ENCODE measurements at regions not wholly inside any gene's neighbourhood (a gene's known extent, or its start where the extent isn't known, plus 50 kb on each side); places are given as distances from the start of the nearest gene placed in this dataset.

DNA sequence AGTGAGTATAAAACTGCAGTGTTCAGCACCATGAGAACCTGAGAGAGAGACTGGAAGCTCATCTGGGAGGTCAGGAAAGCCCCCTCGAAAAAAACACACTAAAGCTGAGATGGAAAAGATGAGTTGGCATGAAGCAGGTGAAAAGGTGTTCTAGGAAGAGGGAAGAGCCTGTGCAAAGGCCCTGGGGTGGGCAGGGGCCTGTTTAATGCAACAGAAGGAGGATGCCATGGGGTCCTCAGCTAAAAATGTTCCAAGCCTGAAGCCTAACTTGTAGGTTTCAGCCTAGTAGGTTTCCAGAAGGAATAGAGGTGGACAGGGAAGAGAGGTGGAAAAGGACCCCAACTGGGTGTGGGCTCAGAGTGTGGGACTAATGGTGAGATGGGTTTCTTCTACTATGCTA, 242.3 kb upstream of the ZFHX3 start:
- DNase-seq (ENCODE audit: low read depth) = no peak
- H3K4me3 ChIP-seq (ENCODE audit: low read depth, low read length) = no peak overlapping the region
- TF ChIP-seq, protein P1, sequence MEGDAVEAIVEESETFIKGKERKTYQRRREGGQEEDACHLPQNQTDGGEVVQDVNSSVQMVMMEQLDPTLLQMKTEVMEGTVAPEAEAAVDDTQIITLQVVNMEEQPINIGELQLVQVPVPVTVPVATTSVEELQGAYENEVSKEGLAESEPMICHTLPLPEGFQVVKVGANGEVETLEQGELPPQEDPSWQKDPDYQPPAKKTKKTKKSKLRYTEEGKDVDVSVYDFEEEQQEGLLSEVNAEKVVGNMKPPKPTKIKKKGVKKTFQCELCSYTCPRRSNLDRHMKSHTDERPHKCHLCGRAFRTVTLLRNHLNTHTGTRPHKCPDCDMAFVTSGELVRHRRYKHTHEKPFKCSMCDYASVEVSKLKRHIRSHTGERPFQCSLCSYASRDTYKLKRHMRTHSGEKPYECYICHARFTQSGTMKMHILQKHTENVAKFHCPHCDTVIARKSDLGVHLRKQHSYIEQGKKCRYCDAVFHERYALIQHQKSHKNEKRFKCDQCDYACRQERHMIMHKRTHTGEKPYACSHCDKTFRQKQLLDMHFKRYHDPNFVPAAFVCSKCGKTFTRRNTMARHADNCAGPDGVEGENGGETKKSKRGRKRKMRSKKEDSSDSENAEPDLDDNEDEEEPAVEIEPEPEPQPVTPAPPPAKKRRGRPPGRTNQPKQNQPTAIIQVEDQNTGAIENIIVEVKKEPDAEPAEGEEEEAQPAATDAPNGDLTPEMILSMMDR (IDR thresholded peaks at IDR 0.05; ENCODE audit: control insufficient read depth, extremely low read depth, insufficient read depth) = no peak

DNA sequence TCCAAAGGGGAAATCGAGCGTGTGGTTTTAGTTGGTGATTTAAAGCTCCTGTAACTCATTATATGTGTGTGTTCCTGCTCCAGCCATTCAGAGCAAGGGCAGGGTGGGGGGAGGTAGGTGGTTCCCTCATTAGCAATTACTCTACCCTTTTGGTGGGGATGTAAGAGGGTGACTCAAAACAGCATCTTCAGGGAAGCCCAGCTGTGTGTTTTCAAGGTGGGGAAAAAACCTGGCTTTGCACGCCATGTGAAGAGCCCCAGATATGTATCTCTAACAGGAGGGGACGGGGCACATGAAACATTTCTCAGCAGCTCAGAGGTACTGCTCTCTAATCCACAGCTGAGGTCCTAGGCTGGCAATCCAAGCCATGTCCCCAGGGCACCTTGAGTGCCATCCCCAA, 241.3 kb upstream of the ZFHX3 start:
- DNase-seq (ENCODE audit: low read depth) = no peak
- TF ChIP-seq, protein P1 (IDR thresholded peaks at IDR 0.05; ENCODE audit: control insufficient read depth, extremely low read depth, insufficient read depth) = no peak
- no peak overlapping the region for H3K4me3 ChIP-seq (ENCODE audit: low read depth, low read length)

DNA sequence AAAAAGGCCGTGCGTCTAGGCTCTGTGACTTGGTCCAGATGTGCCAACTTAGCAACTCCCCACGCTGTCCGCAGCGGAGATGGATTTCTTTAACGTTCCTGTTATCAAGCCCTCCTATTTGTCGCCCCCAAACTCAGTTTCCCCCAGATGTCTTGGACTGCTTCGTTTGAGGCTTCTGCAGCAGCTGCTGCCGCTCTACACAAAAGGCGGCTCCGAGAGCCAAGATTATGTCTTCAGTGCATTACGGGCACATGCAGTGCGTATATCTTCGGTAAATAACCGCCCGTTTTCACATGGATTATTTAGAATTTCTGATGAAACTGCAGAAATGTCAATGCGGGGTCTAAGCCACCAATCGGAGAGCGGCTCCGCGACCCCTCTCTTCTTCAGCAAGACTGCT, 240.6 kb upstream of the ZFHX3 start:
- DNase-seq (ENCODE audit: low read depth) = no peak
- TF ChIP-seq, protein P1 (IDR thresholded peaks at IDR 0.05; ENCODE audit: control insufficient read depth, extremely low read depth, insufficient read depth) = no peak
- H3K4me3 ChIP-seq (ENCODE audit: low read depth, low read length) = no peak overlapping the region

DNA sequence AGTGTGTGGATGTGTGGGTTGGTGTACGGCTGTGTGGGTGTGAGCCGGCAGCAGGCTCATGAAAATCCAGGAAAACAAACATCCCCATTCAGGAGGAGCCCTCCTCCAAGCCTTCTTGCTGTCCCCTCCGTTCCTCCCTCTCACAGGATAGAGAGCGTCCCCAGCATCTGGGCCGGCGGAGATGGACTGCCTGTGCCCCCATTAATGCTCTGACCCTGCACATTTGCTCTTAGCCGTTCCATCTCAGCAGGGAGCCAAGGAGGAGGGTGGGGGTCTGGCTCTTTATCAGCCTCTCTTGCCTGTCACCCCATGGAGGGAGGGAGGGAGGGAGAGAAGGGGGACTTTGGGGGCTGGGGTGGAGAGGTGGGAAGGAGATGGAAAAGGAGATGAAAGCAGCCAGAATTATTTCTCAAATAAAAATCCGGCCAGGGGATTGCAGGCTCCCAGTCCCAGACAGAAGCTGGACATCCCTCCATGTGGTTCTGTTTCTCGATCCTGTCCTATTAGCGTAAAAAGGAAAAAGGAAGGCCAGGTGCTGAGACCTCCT, 240.0 kb upstream of the ZFHX3 start:
- DNase-seq (ENCODE audit: low read depth) = no peak

DNA sequence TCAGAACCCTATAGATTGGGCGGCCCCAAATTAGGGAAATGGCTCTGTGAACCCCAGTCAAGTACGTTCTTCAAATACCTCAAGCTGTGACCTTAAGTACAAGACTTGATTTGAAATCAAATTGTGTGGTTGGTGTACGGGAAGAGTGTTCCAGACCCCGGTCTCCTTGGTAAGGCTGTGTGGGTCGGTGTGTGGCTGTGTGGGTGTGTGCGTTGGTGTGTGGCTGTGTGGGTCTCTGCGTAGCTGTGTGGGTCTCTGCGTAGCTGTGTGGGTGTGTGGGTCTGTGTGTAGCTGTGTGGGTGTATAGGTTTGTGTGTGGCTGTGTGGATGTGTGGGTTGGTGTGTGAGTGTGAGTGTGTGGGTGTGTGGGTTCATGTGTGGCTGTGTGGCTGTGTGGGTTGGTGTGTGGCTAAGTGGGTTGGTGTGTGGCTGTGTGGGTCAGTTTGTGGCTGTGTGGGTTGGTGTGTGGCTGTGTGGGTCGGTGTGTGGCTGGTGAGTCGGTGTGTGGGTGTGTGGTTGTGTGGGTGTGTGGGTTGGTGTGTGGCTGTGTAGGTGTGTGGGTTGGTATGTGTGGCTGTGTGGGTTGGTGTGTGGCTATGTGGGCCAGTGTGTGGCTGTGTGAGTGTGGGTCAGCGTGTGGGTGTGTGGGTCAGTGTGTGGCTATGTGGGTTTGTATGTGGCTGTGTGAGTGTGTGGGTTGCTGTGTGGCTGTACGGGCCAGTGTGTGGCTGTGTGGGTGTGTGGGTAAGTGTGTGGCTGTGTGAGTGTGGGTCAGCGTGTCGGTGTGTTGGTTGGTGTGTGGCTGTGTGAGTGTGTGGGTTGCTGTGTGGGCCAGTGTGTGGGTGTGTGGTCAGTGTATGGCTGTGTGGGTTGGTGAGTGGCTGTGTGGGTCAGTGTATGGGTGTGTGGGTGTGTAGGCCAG, 238.7 kb upstream of the ZFHX3 start:
- H3K4me3 ChIP-seq (ENCODE audit: low read depth, low read length) = no peak overlapping the region
- DNase-seq (ENCODE audit: low read depth) = no peak
- TF ChIP-seq, protein P1 (IDR thresholded peaks at IDR 0.05; ENCODE audit: control insufficient read depth, extremely low read depth, insufficient read depth) = no peak

More for the DNA sequence above, 240.0 kb upstream of the ZFHX3 start:
- TF ChIP-seq, protein P1 (IDR thresholded peaks at IDR 0.05; ENCODE audit: control insufficient read depth, extremely low read depth, insufficient read depth) = no peak
- H3K4me3 ChIP-seq (ENCODE audit: low read depth, low read length) = no peak overlapping the region

DNA sequence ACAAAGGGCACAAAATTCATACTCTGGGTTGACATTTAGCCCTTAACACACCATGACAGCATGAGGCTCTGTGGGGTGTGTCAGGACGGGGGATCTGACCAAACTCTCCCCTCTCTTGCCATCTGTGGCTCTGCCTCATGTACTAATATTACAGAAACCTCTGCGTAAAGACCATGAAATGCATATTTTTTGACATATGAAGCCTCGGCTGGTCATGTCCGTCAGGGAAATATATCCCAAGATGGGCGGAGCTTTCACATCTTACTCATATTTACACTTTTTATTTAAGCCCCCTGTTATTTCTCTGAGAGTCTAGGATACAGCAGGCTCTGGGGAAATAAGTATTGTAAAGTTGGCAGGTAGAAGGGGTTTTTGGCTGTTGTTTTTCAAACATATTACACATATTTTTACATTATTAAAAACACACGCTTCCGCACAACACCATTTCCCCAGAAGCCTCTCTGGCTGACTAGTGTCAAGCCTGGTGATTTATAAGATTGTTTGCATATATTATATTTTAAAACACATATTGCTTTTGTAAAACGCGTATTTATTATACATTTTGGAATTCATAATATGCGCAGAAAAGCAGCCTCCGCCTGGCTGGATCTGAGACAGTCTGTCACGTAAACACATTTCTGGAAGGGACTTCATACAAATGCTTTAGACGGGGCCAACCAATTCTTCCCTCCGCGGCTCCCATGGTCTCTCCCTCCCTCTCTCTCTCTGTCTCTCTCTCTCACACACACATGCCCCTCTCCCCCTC, 237.7 kb upstream of the ZFHX3 start:
- TF ChIP-seq, protein P1 (IDR thresholded peaks at IDR 0.05; ENCODE audit: control insufficient read depth, extremely low read depth, insufficient read depth) = no peak
- no peak for DNase-seq (ENCODE audit: low read depth)
- H3K4me3 ChIP-seq (ENCODE audit: low read depth, low read length) = no peak overlapping the region
